HG03135 (cell line): ENCODE measurements at regions not wholly inside any gene's neighbourhood (a gene's known extent, or its start where the extent isn't known, plus 50 kb on each side); places are given as distances from the start of the nearest gene placed in this dataset.

Source experiments
- ATAC-seq: cut with Tn5 transposase; IDR thresholded peaks from one replicate; pipeline ENCODE4 v1.9.1; 2021; ENCODE audit warnings: mild to moderate bottlenecking, moderate library complexity; ENCODE audit not compliant: unreplicated experiment

DNA sequence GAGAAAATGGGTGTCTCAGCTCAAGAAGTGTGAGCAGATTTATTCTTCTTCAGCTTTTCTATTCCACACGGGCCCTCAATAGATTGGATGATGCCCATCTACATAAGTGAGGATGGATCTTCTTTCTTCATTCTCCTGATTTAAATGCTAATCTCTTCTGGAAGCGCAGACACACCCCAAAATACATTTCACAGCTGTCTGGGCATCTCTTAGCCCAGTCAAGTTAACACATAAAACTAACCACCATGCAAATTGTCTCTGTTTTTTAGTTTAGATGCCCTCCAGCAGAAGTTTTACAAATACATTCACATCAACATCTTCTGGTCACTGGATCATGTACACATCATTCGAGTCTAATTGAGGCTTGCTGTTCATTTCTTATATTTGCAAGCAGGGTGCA, 249.0 kb upstream of the VCX3A start:
- ATAC-seq = no peak

DNA sequence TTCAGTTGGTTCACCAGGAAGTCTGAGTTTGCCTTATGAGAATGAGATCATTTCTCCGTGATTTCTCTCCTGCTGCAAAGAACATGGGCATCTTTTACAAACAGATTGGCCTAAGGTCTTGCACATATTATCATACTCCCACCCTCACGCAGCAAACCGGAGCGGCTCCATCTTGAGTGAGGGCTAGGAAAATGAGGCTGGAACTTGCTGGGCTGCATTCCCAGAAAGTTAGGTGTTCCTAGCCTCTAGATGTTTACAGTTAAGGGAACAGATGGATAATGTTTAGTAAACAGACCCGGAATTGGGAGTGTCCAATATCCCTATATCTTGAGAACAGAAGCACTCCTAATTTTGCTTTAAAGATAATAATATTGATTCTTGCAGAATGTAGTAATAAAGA, 247.9 kb upstream of the VCX3A start:
- ATAC-seq = no peak

DNA sequence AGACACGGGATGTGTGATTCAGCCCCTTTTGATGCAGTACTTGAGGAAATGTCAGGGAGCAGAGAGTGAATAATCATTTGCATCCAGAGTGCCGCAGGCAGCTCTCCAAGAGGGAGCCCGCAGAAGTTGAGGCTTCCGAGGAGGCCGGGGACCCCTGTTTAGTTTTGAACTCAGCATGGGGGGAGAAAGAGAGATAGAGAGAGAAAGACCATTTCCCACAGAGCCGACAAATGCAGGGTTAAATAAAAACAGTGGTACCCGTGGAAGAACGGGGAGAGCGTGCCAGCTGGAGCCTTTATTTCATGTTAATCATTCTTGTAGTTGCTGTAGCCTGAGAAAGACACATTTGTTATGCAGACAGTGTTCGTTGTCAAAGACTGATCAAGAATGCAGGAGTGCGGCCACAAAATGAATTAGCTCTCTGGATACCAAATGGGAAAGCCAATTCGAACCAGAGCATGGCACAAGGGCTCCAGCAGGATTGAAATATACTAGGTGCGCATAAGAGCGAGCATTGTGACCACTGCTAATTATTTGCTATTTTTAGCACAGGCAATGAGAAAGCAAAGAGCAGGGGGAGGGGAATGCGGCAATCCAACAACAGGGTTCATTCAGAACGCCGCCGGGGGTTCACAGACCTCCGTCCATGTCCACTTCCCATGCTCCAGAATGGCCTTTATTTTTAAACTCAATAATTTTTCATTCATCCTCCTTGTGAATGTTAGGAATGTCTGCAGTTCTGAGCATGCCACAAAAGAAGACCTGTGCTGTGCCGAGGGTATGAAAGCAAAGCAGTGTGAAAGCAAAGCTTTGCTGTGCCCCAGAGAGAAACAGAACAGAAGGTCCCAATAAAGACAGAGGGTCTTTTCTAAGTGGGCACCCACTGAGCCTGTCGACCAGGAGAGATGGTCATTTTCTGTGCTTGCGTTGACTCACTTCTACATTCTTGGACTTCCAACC, 243.9 kb upstream of the VCX3A start:
- ATAC-seq = no peak

DNA sequence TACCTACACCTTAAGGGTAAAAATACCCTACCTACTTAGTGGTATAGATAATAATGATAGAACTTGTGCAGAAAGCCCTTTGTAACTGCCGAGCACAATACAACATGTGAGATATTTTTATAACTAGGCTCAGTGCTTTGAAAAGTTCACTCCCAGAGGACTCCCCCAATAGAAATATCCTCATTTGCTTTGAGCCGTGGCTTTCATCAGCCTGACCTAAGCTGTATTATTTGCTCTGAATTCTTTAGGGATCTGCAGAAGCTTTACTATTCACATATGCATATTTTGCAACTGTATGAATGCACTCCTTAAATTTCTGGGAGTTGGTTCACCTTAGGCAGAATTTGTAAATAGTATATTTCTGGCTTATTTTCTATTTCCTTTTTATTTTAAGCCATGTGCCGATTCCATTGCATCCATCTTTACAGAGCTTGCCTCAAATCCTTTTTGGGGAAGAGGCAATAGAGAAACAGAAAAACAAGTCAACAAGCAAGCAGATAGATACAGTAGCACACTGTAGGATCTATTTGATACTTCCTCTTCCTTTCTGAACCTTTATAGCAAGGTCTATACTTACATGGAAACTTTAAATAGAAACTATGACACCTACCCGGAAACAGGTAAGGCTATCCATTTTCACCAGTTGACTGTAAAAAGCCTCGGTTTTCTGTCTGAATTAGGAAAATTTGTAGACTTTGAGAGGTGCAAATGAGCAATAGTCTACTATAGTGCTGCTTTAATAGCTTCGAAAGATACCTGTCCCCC, 242.5 kb upstream of the VCX3A start:
- no peak for ATAC-seq

DNA sequence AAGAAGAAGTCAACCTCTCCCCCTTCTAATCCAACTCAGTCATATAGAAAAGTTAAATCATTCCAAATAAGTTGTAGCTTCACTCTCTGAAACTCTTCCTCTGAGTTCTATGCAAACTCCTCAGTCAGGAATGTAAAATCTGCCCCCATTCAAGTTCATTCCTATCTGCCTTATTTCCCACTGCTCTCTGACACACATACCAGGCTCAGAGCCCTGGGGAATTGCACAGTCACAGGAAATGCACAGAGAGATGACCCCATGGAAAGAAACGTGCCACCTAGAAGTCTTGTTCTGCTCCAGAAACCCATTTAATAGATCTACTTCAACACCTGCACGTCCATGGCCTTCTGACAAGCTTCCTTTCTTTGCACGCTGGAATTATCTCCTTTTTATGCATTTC, 236.0 kb upstream of the VCX3A start:
- no peak for ATAC-seq

DNA sequence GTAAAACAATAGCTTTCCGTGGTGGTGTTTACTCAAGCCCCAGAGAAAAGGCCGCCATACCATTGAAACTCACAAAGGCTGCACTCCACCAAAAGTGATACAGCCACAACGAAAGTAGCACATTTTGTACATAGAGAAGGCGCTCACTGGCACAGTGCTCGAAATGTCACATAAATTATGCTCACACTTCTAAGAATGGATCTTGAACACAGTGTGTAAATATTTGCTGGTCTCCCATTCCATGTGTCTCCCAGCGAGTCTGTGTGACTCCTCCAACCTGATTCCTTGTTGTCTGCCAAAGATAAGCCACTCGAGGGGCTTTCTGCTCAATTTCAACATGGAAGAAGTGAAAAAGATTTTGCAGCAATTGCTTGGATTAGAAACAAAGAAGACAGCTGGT, 234.0 kb upstream of the VCX3A start:
- no peak for ATAC-seq

DNA sequence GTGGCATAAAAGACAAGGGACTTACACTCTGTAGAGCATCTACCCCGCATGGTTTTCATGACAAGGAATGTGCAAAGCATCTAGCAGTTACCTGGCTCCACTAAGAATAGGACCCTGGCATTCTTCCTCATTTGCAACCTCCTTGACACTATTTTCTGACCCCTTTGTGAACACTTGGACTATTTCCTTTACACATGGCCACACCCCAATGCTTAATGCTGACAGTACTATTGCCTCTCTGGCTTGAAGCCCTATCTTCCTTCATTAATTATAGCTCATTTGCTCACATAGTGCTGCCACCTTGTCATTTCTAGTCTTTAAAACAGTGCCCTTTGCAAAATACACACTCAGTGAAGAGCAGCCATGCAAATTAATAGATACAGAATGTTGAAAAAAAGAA, 226.3 kb upstream of the VCX3A start:
- ATAC-seq = no peak

DNA sequence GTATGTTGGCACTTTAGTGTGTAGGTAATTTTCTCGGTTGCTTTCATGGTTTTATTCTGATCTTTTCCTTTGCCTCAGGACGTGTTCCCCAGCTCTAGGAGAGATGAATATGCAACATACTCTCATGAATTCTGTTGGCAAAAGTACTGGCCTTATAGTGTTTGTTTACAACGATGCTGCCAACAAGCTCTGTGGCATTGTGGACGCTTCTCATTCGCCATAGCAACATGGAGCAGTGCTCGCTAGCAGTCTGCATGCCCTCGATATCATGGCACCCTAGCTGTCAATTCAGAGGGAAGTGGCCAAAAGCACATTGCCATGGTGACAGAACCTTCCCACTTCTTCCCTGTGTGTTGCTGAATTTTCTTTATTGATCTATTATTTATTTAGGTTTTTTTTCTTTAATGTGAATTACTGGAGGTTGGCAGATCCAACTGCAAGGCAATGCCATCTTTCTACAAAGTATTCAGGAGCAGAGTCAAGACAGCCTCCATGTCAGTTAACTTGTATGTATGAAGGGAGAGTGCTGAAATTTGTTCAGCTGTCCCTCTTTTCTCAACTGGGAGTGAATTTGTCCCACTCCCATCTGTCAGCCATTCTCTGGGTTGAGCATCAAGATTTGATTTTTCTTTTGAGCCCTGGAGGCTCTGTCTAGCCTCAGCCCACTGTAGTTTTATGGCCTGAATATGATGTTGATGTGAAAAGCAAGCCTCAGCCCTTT, 224.9 kb upstream of the VCX3A start:
- ATAC-seq = no peak

DNA sequence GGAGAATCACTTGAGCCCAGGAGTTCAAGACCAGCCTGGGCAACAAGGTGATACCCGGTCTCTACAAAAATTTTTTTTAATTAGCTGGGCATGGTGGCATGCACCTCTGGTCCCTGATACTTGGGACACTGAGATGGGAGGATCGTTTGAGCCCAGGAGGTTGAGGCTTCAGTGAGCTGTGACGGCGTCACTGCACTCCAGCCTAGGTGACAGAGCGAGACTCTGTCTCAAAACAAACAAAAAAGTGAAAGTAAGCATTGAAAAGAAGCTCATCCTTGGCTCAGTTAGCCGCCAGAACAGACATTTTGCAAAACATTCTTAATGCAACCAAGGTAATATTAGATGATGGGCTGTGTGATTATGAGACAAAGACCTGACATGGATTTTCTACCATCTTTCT, 223.3 kb upstream of the VCX3A start:
- no peak for ATAC-seq

DNA sequence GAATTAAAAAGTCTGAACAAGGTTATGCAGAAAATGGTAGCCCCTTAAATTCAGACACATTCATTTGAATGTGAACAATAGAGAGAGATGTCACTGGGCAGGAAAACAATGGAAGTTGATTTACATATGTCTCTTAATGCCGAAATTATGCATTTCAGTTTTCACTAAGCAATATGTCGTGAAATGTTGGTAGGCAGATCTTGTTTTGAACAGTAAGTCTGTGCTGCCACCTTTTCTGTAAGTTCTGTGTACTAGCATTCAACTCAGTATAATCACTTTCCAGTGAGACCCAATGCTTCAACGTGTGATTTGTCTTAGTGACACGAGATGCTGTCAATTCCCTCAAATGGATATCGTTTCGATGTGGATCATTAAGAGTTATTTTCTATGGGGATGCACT, 222.7 kb upstream of the VCX3A start:
- ATAC-seq = no peak

DNA sequence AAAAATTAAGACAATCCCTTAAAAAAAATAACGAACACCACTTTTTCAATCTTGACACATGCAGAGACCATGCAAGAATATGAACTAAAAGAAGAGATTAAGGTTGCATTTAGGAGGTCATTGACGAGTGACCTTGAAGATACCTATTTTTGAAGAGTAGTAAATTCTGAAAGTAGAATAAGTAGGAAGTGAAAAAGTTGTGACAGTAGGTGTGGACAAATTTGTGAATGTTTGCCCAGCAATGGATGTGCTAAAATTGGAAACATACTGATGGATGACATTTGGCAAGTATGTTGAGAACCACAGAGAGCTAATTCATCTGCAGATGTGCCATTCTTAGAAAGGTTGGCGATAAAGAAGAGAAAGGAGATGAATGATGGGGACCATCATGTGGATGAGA, 213.7 kb upstream of the VCX3A start:
- ATAC-seq = no peak

DNA sequence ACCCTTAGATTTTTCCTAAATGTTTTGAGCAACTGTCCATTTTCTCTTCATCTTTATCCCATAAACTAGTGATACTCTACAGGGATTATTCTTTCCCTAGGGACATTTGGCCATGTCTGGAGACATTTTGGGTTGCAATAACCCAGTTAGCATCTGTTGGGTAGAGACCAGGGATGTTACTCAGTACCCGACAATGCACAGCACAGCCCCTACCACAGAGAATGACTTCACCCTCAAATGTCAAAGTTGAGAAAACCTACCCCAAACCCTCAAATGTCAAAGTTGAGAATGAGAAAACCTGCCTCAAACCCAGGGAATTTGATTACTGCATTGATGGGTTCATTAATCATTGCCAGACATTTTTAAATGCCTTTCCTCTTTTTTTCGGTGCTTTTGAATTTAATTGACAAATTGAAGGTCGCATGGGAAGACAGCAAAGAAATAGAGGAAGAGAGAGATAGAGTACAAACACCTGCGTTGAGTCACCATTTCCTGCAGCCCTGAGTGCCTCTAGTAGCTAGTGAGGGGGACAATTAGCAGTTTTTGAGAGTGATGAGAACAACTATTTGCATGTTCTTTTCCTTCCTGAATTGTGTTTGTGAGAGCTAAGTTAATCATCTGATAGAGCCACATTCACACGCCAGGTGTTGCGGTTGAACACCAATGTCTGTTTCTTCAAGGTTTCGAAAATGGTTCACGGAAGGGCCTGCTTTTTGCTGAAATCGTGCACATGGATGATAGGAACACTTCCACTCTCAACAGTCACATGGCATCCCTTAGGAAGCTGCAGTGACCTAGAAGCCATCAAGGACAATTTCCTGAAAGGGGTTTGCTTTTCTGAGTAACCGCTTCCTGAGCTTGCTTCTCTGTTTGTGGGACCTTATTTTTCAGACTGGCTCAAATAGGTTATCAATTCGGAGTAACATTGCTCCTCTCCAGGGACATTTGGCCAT, 203.9 kb upstream of the VCX3A start:
- peak; percentile 98 for ATAC-seq

DNA sequence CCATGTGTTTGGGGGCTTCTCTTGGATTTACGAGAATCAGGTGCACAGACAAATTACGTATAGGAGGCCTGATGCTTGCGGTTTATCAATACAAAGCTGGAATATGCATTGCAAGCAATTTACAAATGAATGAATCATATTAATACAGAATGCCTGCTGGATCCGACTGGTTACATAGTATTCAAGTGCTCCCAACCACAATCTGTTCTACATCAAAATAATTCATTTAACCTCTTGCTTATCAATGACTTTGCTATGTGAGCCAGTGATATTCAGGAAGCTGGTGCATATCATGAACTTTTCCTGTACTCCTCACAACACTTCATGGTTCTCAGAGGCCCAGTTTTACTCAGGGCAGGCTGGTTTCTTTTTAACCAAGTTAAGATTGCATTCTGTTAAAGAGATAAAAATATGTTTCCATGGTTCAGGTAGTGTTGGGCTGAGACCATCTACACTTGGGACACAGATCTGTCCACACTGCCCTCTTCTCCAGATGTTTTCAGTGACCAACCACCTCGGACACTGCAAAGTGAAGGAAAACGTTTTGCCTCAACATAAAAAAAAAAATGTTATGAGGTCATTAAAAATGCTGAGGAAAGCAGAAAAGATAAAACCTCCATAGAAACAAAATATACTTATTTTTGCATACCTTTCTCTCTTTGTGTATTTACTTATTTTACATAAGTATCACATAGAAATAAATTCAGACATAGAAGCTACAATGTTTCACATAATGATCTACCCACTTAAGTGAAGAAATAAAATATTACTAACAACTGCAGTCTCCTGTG, 200.1 kb upstream of the VCX3A start:
- ATAC-seq = no peak

DNA sequence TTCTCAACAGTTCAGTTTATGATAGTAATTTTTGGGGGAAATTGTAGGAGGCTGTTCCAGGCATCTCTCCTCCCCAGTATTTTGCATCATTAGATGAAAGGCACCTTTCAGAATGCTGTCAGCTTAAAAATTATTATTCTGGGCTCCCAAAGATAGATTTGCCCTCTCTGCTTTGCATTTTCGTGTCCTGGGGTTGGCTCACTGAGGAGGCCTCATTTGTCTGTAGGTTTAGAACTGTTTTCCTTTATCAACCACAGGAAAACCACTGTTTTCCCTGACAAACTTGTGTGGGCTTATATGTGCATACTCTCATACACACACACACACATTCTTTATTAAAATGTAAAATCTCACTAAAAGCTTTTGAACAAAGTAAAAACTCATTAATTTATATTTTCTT, 197.2 kb upstream of the VCX3A start:
- no peak for ATAC-seq

DNA sequence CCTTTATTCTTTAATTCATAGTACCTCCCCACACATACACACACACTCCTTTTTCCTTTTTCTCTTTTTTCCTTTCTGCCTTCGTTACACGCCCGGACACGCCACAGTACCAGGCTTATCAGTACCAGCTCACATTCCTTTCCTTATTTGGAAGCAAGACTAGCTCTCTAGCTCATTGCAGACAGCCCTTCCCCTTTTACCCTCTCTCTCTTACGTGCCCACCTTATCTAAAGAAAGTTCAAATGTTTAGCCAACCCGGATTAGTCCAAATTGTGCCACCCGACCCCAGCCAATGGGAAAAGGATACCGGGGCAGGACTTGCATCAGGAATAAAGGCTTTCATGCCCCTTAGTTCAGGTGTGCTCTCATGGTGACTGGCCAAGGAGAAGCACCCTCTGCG, 194.7 kb upstream of the VCX3A start:
- no peak for ATAC-seq

DNA sequence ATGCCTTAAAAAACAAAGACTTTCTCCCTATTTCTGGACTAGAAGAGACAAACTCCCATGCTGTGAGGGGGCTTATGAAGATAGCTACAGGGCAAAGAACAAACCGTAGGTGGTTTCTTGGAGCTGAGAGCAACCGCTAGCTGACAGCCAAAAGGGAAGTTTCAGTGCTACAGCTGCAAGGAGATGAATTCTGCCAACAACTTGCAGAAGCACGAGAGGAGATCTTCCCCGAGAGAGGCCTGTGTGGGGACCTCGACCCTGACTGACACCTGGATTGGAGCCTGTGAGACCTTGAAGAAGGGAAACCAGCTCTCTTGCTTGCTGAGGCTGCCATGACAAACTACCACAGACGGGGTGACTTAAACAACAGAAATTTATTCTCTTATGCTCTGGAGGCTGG, 183.8 kb upstream of the VCX3A start:
- ATAC-seq = no peak

DNA sequence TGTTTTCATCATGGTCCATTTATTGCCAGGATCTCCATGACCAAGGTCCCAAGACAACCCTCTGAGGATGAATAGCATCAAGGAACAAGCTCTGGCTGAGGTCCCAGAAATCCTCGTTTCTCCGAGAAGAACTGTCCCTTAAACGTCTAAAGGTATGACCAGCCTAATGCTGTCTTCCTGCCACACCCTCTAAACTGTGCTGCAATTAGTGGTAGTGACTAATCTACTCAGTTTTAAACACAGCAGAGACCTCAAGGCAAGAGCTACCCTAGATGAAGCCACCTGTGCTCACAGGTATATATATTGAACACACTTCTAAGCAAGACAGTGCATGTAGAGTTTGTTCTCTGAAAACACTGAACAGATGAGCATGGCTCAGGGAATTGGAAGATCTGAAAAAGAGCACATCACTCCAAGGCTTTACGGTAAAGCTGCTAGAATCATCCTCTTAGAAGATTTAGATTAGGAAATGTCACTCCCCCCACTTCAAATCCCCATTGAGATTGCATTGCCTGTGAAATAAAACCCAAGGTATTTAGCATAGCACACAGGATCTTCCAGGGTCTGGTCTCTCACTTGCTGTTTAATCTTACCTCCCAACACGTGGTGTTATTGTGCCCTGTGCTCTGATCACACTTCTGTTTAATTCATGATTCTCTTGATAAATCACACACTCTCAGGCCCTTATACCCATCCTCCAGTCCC, 173.9 kb upstream of the VCX3A start:
- no peak for ATAC-seq

DNA sequence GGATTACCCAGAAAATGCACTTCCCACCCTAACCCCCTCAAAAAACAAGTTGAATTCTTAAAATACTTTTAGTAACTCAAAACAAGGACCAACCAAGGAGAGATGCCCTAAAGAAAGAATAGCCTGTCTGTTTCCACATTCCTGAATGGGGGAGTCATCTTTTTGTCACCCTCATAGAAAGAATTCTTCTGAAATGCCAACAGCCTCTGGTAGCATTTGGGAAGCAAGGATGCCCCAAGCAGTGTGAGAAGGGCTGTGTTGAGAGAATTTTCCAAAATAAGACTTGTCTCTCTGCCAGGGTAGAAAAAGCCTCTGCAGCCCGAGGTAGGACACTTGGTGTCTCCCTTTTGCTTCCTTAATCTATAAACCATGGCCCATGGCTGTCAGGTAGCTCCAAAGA, 173.1 kb upstream of the VCX3A start:
- ATAC-seq = no peak

DNA sequence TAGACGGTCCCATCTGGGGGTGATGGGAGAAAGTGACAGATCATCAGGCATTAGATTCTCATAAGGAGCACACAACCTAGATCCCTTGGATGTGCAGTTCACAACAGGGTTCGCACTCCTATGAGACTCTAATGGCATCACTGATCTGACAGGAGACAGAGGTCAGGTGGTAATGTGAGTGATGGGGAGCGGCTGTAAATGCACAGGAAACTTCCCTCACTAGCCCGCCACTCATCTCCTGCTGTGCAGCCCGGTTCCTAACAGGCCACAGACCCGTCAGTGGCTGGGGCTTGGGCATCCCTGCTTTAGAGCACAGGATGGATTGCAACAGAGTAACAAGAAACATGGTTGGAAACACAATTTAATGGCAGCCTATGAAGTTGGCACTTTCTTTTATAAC, 172.6 kb upstream of the VCX3A start:
- ATAC-seq = no peak
